ENCODE measurements at regions not wholly inside any gene's neighbourhood (a gene's known extent, or its start where the extent isn't known, plus 50 kb on each side); places are given as distances from the start of the nearest gene placed in this dataset.

DNA sequence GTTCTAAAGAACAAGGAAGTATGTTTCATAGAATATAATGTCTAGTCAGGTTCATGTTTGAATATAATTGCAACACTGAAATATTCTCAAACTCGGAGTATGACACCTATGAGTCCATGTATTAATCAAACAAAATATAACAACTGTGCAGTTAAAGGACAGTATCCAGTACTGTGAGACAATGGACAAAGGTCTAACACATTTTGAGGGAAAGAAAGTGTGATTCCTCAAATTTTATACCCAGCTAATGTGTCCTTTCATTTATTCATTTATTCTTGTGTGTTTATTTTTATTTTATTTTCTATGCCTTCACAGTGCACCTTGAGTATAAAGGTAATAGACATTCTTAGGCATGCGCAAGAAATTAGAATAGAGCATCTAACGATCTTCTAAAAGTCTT lies 401.0 kb upstream of the ZFHX3 start:
- DNase-seq (ENCODE audit: low read depth in 2 of 2), result no peak

DNA sequence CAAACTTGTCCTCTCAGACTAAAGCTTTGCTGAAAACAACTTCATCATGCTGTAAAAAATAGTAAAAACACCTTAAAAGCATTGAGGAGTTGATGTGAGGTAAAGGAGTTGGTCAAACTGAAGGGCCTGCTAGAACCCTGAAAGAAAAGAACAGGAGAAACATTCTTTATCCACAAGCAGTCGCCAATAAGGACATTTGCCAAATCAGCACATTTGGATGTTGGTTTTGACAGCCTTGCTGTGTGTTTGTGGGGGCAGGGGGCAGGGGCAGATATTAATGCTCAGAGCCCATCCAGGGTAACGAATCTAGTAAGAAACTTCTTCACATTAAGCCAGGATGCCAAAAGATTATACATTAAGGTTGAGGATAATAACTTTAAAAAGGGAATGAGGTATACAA lies 399.9 kb upstream of the ZFHX3 start:
- DNase-seq (ENCODE audit: low read depth in 2 of 2), result no peak

DNA sequence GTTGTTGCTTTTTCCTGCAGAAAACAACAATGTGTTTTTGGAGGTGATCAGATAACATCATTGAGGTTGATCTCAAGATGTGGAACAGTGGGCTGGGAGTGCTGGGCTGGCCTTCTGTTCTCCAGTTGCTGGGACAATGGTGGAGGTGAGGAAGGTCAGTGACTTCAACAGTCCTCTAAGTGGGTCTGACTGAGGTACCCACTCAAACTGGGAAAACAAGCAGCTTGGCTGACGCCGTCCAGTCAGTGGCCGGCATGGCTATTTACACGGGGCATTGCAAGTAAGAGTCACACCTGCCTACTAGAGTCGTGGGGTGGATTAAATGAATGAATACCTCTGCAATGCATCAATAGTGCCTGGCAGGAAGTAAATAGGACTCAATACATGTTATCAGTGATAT lies 386.7 kb upstream of the ZFHX3 start:
- DNase-seq (ENCODE audit: low read depth in 2 of 2), result no peak

DNA sequence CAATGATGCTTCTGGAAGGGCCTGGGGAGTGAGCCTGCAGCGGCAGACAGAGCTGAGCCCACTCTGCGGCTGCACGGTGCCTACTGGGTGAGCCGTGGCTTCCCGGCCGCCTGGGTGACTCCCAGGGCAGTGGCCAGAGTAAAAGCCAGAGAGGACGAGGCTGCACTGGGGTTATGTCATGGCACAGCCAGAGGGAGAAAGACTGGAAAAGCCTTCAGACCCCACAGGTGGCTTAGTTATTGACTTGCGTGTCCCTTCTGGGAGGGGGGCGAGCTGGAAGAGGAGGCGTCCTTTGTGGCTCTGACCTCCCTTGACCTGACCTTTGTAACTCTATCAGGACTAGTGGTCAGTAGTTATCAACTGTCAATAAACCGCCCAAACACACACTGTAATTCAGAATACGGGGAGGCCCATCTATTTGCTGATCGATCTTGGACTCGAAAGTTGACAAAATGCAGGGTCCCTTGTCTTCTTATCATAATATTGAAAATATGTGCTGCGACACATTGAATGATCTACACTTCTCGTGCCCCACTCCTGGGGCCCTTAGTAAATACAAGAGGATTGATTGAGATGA lies 385.9 kb upstream of the ZFHX3 start:
- DNase-seq (ENCODE audit: low read depth in 2 of 2), result no peak

DNA sequence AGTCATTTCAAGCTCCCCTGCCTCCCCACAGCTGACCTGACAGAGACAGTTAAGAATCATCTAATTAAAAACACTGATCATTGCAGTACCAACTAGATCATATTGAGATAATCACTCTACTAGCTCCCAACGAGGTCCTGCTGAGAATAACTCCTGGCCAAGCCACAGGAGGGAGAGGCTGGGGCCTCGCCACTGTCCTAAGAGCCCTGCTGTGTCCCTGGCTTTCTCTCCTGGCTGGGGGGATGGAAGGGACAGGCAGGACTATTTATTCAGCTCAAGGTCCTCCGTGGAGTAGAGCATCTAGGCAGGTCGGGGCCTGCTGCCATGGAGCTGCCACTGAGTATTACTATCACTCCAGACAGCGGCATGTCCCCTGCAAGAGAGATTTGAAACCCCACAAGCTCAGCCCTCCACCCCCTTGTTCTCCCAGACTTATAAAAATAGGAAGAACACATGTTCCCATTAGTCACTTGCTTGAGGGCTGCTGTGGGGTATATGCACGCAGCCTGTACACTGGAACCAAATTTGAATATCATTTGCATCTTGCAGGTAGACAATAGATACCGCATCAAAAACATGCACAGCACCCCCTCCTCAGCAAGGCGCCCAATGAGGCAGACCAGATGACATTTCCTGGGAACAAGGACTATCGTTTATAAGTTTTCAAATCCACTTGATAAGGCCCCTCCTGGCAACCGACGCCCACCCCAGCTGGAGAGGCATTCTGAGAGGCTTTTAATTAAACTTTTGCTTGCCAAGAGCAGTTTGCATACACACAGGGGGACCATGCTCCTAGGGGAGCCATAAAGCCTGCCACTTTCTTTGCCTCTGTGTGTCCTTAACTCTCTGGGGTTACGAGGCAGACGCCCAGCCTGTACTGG lies 385.2 kb upstream of the ZFHX3 start:
- no peak for DNase-seq (ENCODE audit: low read depth in 2 of 2)

DNA sequence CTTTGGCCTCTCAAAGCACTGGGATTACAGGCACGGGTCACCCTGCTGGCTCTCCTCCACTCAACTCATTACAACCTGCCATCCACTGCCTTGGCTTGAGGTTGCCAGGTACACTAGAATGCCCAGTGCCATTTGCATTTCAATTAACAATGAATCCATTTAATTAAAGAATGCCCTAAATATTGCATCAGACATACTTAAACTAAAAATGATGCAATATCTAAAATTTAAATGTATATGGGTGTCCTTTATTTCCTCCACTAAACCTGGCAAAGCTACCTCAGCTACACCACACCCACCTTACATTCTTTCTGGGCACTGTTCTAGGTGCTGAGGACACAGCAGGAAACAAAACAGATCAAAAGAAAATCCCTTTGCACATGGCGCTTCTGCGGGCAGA lies 382.2 kb upstream of the ZFHX3 start:
- no peak for DNase-seq (ENCODE audit: low read depth in 2 of 2)

DNA sequence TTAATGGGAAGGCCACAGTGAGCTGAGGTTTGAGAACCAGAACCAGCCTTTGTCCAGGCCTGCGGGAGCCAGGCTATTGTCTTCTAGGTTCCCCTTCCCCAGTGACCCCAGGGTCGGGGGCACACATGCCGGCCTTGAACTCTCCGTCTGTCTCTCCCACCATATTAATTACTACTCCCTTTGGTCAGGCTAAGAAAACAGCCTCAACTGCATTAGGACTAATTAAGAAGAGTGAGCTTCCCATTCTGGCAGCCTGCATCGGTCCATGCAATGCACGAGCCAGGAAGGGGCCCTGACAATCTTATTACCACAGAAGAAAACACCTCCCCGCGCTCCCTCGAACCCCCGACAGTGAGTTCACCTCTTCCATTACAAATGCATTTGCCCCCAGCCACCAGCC lies 380.2 kb upstream of the ZFHX3 start:
- no peak for DNase-seq (ENCODE audit: low read depth in 2 of 2)

DNA sequence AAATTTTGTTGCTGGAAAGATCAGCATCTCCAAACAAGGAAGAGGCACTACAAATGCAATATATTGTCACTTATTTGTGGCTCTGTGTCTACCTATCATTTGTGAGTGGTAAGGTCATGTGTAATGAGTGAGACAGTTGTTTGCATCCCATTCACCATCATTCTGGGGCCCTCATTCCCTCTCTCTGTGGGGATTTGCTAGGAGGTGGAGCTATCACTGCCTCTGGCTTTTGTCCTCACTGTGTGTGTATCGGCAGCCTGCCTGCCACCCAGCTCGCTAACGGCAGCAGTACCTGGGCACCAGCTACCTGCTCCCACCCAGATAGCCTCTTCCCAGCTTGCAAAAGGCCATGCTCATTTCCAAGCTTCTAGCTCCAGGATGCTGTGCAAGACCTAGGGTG lies 379.2 kb upstream of the ZFHX3 start:
- no peak for DNase-seq (ENCODE audit: low read depth in 2 of 2)

DNA sequence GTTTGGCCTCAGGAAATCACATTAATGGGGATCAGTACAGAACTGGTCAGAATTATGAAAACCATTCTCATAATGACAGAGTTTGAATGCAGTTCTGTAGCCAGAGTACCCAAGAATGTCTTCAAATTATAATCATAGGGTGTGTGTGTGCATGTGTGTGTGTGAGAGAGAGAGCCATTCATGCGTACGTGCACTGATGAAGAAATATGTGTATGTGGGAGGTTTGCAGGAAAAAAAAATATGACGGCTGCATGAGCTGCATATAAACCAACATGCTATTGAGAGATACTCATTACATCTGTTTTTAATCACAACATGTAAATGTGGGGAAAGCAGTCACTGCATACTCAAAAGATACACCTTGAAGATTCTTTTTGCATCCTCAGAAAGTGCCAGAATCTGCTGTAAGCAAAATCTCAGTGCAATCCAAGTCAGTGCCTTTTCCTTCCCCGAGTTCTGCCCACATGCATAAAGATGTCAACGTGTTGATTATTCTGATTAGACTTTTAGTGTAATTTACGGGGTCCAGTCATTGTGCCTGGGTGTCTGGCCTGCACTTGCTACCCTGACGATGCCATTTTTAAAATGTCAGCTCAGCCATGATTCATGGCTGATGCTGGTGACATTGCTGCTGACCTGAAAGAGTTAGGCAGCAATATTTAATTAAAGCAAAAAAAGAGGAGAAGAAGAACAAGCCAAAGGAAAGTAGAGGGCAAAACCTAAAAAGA lies 378.7 kb upstream of the ZFHX3 start:
- DNase-seq (ENCODE audit: low read depth in 2 of 2), result no peak

DNA sequence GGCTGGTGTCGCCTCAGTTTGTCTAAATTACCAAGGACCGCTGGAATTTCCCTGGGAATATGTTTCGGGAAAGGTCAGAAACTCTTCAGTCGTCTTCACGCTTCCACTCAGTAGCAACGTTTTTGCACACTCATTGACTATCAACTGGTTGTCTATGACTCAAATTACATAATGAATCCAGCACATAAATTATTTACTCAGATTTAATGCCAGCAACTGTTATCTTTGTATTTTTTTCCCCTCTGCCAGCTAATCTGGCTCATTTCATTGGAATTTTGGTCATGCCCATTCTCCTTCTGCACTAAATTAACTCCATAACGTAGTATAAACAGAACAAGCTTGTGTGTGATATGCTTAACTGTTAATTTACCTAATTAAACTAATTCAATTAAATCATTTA lies 372.7 kb upstream of the ZFHX3 start:
- no peak for DNase-seq (ENCODE audit: low read depth in 2 of 2)

DNA sequence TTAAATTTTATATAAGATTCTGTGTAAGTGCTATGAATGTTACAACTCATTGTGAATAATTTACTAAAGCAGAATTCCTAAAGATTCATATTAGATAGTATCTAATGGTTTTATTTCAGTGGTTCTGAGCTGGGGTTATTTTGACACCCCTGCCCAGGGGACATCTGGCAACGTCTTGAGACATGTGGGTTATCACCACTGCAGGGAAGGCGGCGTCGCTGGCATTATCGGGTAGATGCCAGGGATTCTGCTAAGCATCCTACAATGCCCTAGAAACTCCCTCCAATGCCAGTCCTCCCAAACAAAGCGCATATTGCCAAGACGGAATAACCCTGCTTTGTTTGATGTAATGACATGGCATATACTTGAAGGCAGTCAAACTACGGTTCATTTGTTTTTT lies 372.3 kb upstream of the ZFHX3 start:
- DNase-seq (ENCODE audit: low read depth in 2 of 2), result no peak

DNA sequence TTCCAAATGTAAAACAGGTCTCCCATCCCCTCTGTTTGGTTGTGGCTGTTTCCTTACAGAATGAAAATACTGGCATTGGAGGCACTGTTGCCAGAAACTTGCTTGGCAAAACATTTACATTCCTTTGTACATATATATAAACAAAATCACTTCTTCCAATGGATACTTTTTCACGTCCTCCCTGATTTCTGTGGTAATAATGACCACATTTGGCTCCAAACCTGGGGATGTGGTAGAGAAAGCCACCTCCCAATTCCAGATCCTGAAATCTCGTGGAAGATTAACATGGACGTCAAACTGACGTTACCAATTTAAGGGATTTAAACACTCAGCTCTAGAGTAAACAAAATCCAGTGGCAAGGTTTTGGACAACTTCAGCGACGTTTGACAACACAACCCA lies 370.8 kb upstream of the ZFHX3 start:
- DNase-seq (ENCODE audit: low read depth in 2 of 2), result no peak

DNA sequence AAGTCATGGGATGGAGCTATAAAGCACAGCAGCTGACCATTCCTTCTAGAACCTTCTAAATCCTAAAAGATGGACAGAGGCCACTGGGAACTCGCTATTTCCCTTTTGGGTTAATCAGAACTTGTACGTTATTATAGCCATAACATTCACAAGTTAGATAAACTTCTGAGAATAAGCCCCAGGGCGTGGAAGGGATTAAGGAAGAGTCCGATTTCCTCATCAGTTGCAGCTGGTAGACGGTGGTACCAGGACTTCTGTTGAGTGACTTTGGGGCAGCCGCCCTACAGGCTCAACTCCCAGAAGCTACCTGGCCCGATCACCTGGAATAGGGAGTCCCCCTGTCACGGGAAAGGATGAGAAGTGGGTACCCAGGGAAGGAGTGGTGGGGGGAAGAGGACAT lies 370.1 kb upstream of the ZFHX3 start:
- no peak for DNase-seq (ENCODE audit: low read depth in 2 of 2)

DNA sequence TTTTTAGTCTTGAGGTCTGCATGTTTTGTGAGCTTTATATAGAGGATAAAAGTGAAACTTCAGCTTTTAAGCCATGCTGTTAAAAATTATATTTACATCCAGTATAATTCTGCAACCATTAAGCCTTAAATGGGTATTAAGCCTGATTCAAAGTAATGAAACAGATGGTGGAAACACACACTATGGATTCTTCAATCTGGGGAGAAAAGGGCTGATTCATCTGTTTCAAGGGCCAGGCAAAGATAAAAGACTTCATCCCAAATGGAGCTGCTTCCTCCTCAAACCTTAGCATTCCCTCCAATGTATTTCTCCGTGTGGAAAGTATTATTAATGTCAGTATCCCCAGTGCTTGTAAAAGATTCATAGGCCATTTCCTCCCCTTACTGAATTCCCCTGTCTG lies 367.4 kb upstream of the ZFHX3 start:
- no peak for DNase-seq (ENCODE audit: low read depth in 2 of 2)

DNA sequence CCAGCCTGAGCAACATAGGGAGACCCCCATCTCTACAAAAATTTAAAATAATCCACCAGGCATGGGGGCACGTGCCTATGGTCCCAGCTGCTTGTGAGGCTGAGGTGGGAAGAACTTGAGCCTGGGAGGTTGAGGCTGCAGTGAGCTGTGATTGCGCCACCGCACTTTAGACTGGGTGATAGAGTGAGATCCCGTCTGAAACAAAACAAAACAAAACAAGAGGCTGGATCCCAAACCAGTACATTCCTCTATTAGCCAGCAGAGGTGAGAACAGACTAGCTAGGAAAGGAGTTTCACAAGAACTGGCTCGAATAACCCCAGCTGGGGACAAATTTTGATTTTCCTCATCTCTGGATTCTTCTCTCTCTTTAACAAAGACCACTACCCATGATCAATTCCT lies 366.7 kb upstream of the ZFHX3 start:
- no peak for DNase-seq (ENCODE audit: low read depth in 2 of 2)

DNA sequence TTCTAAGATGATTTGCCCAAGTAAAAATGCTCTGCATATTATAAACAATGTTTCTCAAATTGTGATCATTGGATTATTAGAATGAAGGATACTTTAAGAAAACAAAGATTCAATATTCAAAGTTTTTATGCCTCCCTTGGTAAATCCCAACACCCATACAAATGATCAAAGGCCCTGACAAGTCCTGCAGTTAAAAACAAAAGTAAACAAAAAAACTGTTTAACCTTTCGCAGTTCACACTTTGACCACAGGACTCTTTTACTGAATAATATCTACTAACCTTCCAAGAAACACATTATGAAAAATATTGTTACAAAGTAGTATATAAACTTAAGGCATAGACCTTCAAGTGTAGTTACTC lies 365.9 kb upstream of the ZFHX3 start:
- no peak for DNase-seq (ENCODE audit: low read depth in 2 of 2)

DNA sequence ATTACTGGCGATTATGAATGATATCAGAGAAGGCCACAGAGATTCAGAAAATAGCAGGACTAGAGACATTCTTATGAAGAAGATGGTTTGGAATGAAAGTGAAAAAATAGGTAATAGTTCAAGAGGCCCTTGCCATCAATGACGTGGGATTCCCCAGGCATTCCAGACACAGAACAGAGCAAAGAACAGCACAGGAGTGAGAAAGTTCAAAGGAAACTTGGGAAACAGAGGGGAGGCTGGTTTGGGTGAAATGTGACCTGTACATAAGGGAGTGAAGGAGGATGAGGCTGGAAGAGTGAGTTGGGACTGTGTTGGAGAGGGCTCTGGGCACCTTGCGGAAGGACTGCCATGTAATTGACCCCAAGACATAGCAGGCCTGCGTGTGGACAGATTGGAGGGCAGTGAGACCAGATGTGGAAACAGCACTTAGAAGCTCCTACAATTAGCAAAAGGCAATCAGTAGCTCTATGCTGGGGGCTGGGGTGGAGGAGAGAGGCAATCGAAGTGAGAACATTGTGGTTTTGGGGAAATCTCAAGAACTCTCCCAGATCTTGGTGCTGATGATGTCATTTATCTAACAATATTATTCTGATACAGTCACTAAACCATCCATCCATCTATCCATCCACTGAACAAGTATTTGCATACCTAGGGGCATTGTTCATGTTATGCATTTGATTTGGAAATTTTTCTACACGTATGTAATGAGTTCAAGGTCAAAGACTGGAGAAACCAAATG lies 365.3 kb upstream of the ZFHX3 start:
- DNase-seq (ENCODE audit: low read depth in 2 of 2), result no peak

DNA sequence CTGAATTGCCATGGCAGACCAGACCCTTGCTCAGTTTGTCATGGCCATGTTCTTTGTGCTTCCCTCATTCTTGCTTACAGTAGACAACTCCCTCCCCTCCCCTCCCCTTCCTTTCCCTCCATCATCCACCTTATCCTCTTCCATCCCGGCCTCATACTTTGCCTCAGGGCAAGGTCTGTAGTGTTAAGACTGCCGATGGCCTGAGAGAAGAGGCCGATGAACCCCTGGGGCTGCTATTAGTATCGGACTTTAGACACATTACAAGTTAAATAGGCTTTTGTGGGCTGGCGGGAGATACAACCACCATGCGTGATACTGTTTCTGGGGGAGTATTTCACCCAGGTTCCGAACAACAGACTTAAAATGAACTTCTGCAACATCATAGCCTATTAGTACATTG lies 364.5 kb upstream of the ZFHX3 start:
- DNase-seq (ENCODE audit: low read depth in 2 of 2), result no peak

DNA sequence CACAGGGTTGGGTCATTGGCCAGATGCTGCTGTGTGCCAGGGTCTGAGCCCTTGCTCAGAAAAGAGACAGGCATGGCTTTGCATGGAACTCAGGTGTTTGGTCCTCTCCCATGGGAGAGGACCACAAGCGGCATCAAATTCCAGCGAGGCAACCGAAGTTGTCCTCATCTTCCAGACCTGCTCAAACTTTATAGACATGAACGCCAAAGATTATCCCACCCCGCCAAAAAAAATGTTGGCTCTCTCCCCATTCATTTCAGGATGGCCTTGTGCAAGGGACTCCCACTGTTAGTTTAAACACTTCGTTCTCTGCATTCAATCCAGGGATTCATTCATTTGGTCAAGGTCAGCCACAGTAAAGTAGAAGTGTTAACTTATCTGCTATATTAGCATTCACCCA lies 360.8 kb upstream of the ZFHX3 start:
- DNase-seq (ENCODE audit: low read depth in 2 of 2), result no peak

DNA sequence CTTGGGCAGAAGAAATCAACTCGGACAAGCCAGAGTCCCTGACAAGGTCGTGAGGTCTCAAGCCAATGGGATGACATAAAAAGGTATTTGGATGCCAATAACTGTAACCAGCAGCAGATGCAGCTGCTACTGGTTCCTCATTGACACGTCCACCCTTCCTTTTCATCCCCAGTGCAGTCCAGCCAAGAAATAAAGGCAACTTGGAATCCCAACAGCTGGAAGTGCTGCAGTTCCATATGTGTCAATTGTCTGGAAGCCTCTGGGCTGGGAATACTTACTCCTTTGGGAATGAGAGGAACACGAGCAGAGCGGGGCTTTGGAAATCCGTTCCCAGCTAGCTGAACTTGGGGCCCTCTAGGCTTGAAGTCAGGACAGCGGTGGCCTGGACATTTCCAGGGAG lies 360.4 kb upstream of the ZFHX3 start:
- no peak for DNase-seq (ENCODE audit: low read depth in 2 of 2)

DNA sequence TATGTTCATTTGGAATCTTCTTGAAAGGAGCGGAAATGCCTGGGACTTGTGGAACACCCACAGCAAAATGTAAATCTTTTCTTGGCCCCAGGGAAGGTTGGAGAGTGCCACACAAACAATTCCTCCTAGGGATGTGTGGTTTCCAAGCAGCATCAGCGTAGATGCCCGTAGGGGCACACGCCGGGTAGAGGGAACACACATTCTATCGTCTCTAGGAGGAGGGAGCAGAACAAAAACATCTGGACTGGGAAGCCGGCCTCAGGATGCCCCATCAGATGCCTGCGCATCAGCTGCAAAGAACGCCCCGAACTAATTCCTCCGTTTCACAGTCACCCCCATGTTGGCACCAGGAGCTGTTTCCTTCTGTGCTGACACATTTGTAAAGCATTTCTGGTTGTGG lies 357.9 kb upstream of the ZFHX3 start:
- no peak for DNase-seq (ENCODE audit: low read depth in 2 of 2)

DNA sequence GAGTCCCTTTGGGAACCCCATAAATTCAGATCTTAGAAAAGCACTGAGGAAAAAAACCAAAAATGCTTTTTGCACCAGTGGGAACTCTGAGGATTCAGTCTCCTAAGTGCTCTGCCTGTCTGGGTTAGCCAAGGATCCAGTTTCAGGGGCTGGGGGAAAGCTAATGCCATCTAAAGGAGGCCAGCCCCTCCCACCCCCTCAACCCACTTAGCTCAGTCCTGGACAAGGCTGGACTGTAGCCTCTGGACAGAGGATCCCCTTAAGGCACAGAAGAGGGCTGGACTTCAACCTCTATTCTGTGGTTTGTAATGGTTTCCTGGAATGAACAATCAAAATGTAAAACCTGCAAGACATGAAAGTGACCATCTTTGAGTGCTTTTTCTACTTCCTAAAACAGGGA lies 356.1 kb upstream of the ZFHX3 start:
- DNase-seq (ENCODE audit: low read depth in 2 of 2), result no peak

DNA sequence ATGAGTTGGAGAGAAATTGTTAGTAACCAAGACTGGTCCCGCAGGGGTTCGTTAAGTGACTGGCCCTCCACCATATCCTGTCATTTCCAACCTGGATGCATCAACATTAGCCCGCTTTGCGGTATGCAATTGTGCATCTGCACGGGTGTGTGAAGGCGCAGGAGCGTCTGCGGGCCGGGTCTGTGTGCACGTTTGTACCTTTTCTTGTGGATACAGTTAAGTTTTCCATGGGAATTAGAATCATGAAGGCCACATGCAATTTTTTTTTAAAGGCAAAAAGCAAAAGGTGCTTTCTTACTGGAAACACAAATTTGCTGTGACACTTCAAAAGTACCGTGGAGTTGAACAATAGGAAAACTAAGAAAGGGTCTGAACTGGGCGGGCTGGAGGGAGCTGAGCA lies 355.4 kb upstream of the ZFHX3 start:
- no peak for DNase-seq (ENCODE audit: low read depth in 2 of 2)

Data from stimulated activated CD8-positive, alpha-beta memory T cell treated with anti-CD3 and anti-CD28 coated beads, Interleukin-2, amount 100 ng/mL, for 48 hours (primary cell).